H1 (cell line): ENCODE measurements at regions not wholly inside any gene's neighbourhood (a gene's known extent, or its start where the extent isn't known, plus 50 kb on each side); places are given as distances from the start of the nearest gene placed in this dataset.

Experiments used
- CTCF ChIA-PET: fragments of 300-600 bp; sonication (Branson Sonifier 250); formaldehyde crosslinking; loops from one replicate; lab custom pipeline; 2021; ENCODE audit not compliant: partially characterized antibody; lab: Charles Lee
- POLR2A ChIA-PET: fragments of 300-600 bp; sonication (Branson Sonifier 250); formaldehyde crosslinking; loops from one replicate; lab custom pipeline; 2021; ENCODE audit warnings: inconsistent platforms; ENCODE audit not compliant: partially characterized antibody; lab: Charles Lee
- DNase-seq, 2 experiments: peaks; one replicate each; pipeline versions ENCODE4 v3.0.0 to v3.0.0-alpha.2; 2010 to 2022; ENCODE audit warnings: low spot score in 2 of 2, low read depth in 1 of 2, mixed read lengths in 1 of 2
- FAIRE-seq: peaks from 2 replicates; lab custom pipeline; 2011; peaks lifted over from hg19 to GRCh38; lab: Jason Lieb, UNC
- H2AFZ ChIP-seq: 2 replicates; pipeline ENCODE4 v1.8.1; 2012; ENCODE audit warnings: low read length, inconsistent platforms
- H2AK5ac ChIP-seq: 2 replicates; pipeline ENCODE4 v1.6.1; 2013; ENCODE audit warnings: low read depth, low read length
- H2BK120ac ChIP-seq: replicated peaks from 2 replicates; pipeline ENCODE3; 2013; ENCODE audit warnings: low read depth, low read length, inconsistent platforms
- H2BK12ac ChIP-seq: 2 replicates; pipeline ENCODE4 v1.6.1; 2013; ENCODE audit warnings: low read depth, low read length
- H2BK15ac ChIP-seq: 2 replicates; pipeline ENCODE4 v1.6.1; 2013; ENCODE audit warnings: low read length
- H2BK20ac ChIP-seq: 2 replicates; pipeline ENCODE4 v1.6.1; 2013; ENCODE audit warnings: low read length
- H2BK5ac ChIP-seq: 2 replicates; pipeline ENCODE4 v1.6.1; 2013; ENCODE audit warnings: low read depth, low read length
- H3K14ac ChIP-seq: 2 replicates; pipeline ENCODE4 v1.6.1; 2013; ENCODE audit warnings: inconsistent platforms; ENCODE audit not compliant: insufficient read length
- H3K18ac ChIP-seq: 2 replicates; pipeline ENCODE4 v1.6.1; 2013; ENCODE audit warnings: low read length; ENCODE audit errors: extremely low read depth
- H3K23ac ChIP-seq: 2 replicates; pipeline ENCODE4 v1.6.1; 2013; ENCODE audit warnings: inconsistent platforms; ENCODE audit not compliant: insufficient read length
- H3K23me2 ChIP-seq: 2 replicates; pipeline ENCODE4 v1.6.1; 2013; ENCODE audit warnings: low read depth, low read length
- H3K27ac ChIP-seq: 2 replicates; pipeline ENCODE4 v1.6.1; 2011; ENCODE audit warnings: low read depth, low read length, inconsistent platforms
- H3K27me3 ChIP-seq, 4 experiments: replicated peaks in 1 of 4; 1 replicate in 1 of 4; 2 replicates in 3 of 4; pipeline versions ENCODE4 v1.6.1 to v1.8.1; 2011 to 2013; ENCODE audit warnings: low read length in 3 of 4, mild to moderate bottlenecking in 3 of 4, inconsistent platforms in 2 of 4, mixed read lengths in 2 of 4, moderate library complexity in 1 of 4; ENCODE audit not compliant: control insufficient read depth in 3 of 4, insufficient read depth in 3 of 4; ENCODE audit errors: extremely low read depth in 1 of 4
- H3K36me3 ChIP-seq, 4 experiments: 2 replicates each; pipeline versions ENCODE4 v1.6.1 to v1.8.1; 2011 to 2013; ENCODE audit warnings: mild to moderate bottlenecking in 4 of 4, low read length in 3 of 4, moderate library complexity in 2 of 4, control low read depth in 1 of 4, inconsistent platforms in 1 of 4; ENCODE audit not compliant: insufficient read depth in 4 of 4, control insufficient read depth in 2 of 4
- H3K4ac ChIP-seq: replicated peaks from 2 replicates; pipeline ENCODE3; 2013; ENCODE audit warnings: low read length, low read depth, mixed read lengths, inconsistent platforms; ENCODE audit not compliant: insufficient read length
- H3K4me1 ChIP-seq, 4 experiments: replicated peaks in 1 of 4; 1 replicate in 1 of 4; 2 replicates in 3 of 4; pipeline versions ENCODE4 v1.6.1 to v1.8.1; 2011 to 2013; ENCODE audit warnings: low read length in 3 of 4, inconsistent platforms in 2 of 4, mixed read lengths in 1 of 4; ENCODE audit not compliant: insufficient read depth in 4 of 4, control insufficient read depth in 3 of 4
- H3K4me2 ChIP-seq, 2 experiments: 2 replicates each; pipeline versions ENCODE4 v1.6.1 to v1.8.1; 2011 to 2013; ENCODE audit warnings: low read depth in 2 of 2, low read length in 2 of 2, control low read depth in 1 of 2, inconsistent platforms in 1 of 2, mild to moderate bottlenecking in 1 of 2; ENCODE audit not compliant: insufficient read depth in 1 of 2
- H3K4me3 ChIP-seq, 4 experiments: fragments of 200-600, 300-600 bp in 1 of 4; sonication (generic), shearing (Covaris generic), sonication (Bioruptor Twin) in 1 of 4; 2 replicates each; pipeline versions ENCODE4 v1.5.1 to v1.8.1; 2011 to 2016; ENCODE audit warnings: low read length in 4 of 4, low read depth in 3 of 4, control low read depth in 2 of 4, inconsistent platforms in 2 of 4, mild to moderate bottlenecking in 2 of 4, mixed read lengths in 1 of 4, moderate library complexity in 1 of 4; ENCODE audit not compliant: insufficient read depth in 2 of 4; ENCODE audit errors: extremely low read depth in 1 of 4
- H3K56ac ChIP-seq: replicated peaks from 2 replicates; pipeline ENCODE3; 2013; ENCODE audit warnings: low read depth, mild to moderate bottlenecking, mixed read lengths, low read length, inconsistent platforms; ENCODE audit not compliant: insufficient read length
- H3K79me1 ChIP-seq: 2 replicates; pipeline ENCODE4 v1.6.1; 2013; ENCODE audit warnings: low read depth, low read length, control low read depth
- H3K79me2 ChIP-seq, 2 experiments: 2 replicates each; pipeline versions ENCODE4 v1.6.1 to v1.8.1; 2012 to 2013; ENCODE audit warnings: low read length in 2 of 2, mild to moderate bottlenecking in 2 of 2, inconsistent platforms in 1 of 2; ENCODE audit not compliant: insufficient read depth in 2 of 2, control insufficient read depth in 1 of 2
- H3K9ac ChIP-seq, 4 experiments: replicated peaks in 1 of 4; 1 replicate in 1 of 4; 2 replicates in 3 of 4; pipeline versions ENCODE4 v1.6.1 to v1.8.1; 2011 to 2013; ENCODE audit warnings: low read depth in 3 of 4, low read length in 3 of 4, control low read depth in 2 of 4, mild to moderate bottlenecking in 2 of 4, moderate library complexity in 2 of 4, inconsistent platforms in 1 of 4; ENCODE audit errors: extremely low read depth in 1 of 4
- H3K9me3 ChIP-seq, 2 experiments: 2 replicates each; pipeline versions ENCODE4 v1.6.1 to v1.8.1; 2012 to 2013; ENCODE audit warnings: mild to moderate bottlenecking in 2 of 2, moderate library complexity in 2 of 2, control low read depth in 1 of 2, inconsistent platforms in 1 of 2, low read depth in 1 of 2, low read length in 1 of 2, mixed read lengths in 1 of 2; ENCODE audit not compliant: insufficient read depth in 2 of 2
- H4K20me1 ChIP-seq, 2 experiments: replicated peaks in 1 of 2; 2 replicates each; pipeline versions ENCODE3 to v1.8.1; 2011 to 2013; ENCODE audit warnings: inconsistent platforms in 2 of 2, low read length in 2 of 2, mild to moderate bottlenecking in 1 of 2; ENCODE audit not compliant: insufficient read depth in 2 of 2, control insufficient read depth in 1 of 2
- H4K5ac ChIP-seq: 2 replicates; pipeline ENCODE4 v1.6.1; 2013; ENCODE audit warnings: low read length, low read depth, mixed read lengths, inconsistent platforms; ENCODE audit not compliant: insufficient read length
- H4K8ac ChIP-seq: 2 replicates; pipeline ENCODE4 v1.8.0; 2013; ENCODE audit warnings: mild to moderate bottlenecking, moderate library complexity, low read length, inconsistent platforms; ENCODE audit not compliant: insufficient read depth; ENCODE audit errors: extremely low read depth
- H4K91ac ChIP-seq: replicated peaks from 2 replicates; pipeline ENCODE3; 2013; ENCODE audit warnings: low read length, mixed read lengths, inconsistent platforms; ENCODE audit not compliant: insufficient read length
- CEBPB ChIP-seq: IDR thresholded peaks from 2 replicates; pipeline ENCODE4 v1.6.1; 2012; ENCODE audit warnings: low read depth, low read length
- RNF2 ChIP-seq: fragments of 200-900, 300-1000 bp; sonication (generic); IDR thresholded peaks from 2 replicates; pipeline ENCODE4 v1.7.1; 2016; ENCODE audit warnings: borderline replicate concordance, low read depth, mild to moderate bottlenecking, antibody characterized with exemption, low read length; ENCODE audit not compliant: poor library complexity, severe bottlenecking; ENCODE audit errors: missing control alignments
- RXRA ChIP-seq: IDR thresholded peaks from 2 replicates; pipeline ENCODE4 v1.6.1; 2011; ENCODE audit warnings: low read depth, mild to moderate bottlenecking, low read length, moderate library complexity; ENCODE audit not compliant: insufficient read depth
- SAP30 ChIP-seq: fragments of 300-600 bp; sonication (generic); IDR thresholded peaks from 2 replicates; pipeline ENCODE4 v1.7.1; 2012; ENCODE audit warnings: low read length, moderate library complexity, mild to moderate bottlenecking, inconsistent platforms; ENCODE audit not compliant: insufficient read depth, insufficient replicate concordance
- WGBS, 2 experiments: shearing (Covaris generic) in 1 of 2; methylation state at CpG; one replicate each; pipeline versions ENCODE4 v1.1.6 to v1.1.7; 2013 to 2015; ENCODE audit warnings: low lambda C conversion rate in 2 of 2, mixed read lengths in 2 of 2, inconsistent platforms in 1 of 2, low coverage in 1 of 2, missing lambda C conversion rate in 1 of 2; ENCODE audit not compliant: insufficient replicate concordance in 2 of 2, insufficient coverage in 1 of 2, insufficient read length in 1 of 2; ENCODE audit errors: extremely low coverage in 1 of 2, missing lambda C conversion rate in 1 of 2; 5-methylcytosine and 5-hydroxymethylcytosine counted together

DNA sequence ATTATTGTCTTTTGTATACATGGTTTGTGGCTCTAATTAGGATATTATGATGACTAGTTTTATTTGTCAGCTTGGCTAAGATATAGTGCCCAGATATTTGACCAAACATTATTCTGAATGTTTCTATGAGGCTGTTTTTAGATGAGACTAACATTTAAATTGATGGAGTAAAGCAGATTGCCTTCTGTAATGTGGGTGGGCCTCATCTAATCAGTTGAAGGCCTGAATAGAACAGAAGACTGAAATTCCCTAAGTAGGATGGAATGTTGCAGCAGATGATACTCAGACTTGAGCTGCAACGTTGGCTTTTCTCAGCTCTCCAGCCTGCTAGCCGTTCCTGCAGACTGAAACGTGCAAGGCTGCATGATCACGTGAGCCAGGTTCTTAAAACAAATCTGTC lies 546.5 kb downstream of the EDEM1 start:
- Histone ChIP-seq H2BK12ac (no peak overlapping the region), H2AFZ (no peak overlapping the region), H4K5ac (no peak overlapping the region)
- no peak for DNase-seq
- CTCF ChIA-PET, result interaction anchor here (1.1 to 1.6 kb wide), 3 partner anchors 166 to 386 kb away, joined by 3 to 5 read pairs (median 4); no protein-coding TSS in a partner anchor
- no peak for TF ChIP-seq RNF2
- TF ChIP-seq CEBPB, result no peak
- no peak for TF ChIP-seq SAP30
- TF ChIP-seq RXRA, result no peak
- TF ChIP-seq, all 59 proteins: peak for 0
- Histone ChIP-seq H3K79me1 (no peaks in the 10 kb centered on the region), H3K23ac (no peak overlapping the region), H3K9ac (no peak overlapping the region), H3K4me3 (no peak overlapping the region), H3K9me3 (no peaks in the 10 kb centered on the region; a peak in 1 of 4 replicates), H3K4me2 (no peak overlapping the region), H2AK5ac (no peak overlapping the region), H4K8ac (no peak overlapping the region), H3K27ac (no peak overlapping the region), H3K23me2 (no peaks in the 10 kb centered on the region), H3K4ac (no peak overlapping the region), H3K18ac (no peak overlapping the region), H3K27me3 (no peaks in the 10 kb centered on the region), H3K79me2 (no peaks in the 10 kb centered on the region), H3K56ac (no peak overlapping the region), H2BK20ac (no peak overlapping the region), H4K91ac (no peak overlapping the region), H2BK15ac (no peak overlapping the region), H3K14ac (no peak overlapping the region), H4K20me1 (no peaks in the 10 kb centered on the region), H3K4me1 (no peaks in the 10 kb centered on the region), H2BK120ac (no peak overlapping the region), H2BK5ac (no peak overlapping the region), H3K36me3 (no peaks in the 10 kb centered on the region)
- WGBS, 2 experiments, result 95% methylated on average over 4 of the region's 4 CpGs; no CpG with 5 or more reads in 1 of the 2 experiments
- no peak for FAIRE-seq
- POLR2A ChIA-PET, result no interaction called here
